ENCODE measurements at regions not wholly inside any gene's neighbourhood (a gene's known extent, or its start where the extent isn't known, plus 50 kb on each side); places are given as distances from the start of the nearest gene placed in this dataset.
"Not testable (repeated sequence)": the region's sequence is repeated elsewhere in the genome, so short reads cannot be mapped to it uniquely, and the experiment has no call there.

DNA sequence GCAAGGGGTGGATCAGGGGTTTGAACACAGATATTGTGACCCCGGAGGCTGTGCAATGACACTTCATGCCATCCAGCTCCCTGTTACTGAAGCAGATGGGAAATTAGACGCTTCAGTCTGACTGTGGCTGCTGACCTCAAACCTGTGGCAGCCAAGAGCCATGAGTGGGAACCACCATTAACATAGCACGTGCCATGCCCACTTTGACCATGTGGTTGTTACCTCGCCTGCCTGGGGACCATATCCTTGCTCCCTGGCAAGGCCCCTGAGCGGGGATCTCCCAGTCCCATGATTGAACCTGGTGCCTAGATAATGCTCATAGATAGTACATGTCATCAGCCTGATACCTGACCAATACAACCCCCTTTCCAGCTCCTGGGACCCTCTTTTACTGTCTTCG is 68.9 kb downstream of the CYP26B1 start:
- DNase-seq (ENCODE audit: low read depth in 2 of 2) = no peak

DNA sequence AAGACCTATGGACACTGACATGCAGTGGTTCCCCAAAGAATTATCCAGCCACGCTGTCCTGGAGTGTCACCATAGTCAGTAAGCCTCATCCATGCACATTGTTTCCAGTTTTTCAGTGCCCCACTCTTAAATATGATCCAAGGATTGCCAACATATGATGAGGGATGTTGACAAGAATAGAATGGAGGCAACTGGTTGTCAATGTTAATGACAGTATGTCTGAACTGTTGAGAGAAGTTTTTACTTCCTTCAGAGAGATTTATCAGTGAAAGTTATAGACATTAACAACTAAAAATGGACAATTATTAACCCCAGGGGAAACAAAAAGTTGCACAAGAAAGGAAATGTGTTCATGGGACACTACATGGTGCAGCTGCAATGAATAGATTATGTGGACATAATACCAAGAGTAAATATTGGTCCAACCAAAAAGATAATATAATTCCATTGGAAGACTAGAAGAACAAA is 69.9 kb downstream of the CYP26B1 start:
- DNase-seq (ENCODE audit: low read depth in 2 of 2) = no peak

DNA sequence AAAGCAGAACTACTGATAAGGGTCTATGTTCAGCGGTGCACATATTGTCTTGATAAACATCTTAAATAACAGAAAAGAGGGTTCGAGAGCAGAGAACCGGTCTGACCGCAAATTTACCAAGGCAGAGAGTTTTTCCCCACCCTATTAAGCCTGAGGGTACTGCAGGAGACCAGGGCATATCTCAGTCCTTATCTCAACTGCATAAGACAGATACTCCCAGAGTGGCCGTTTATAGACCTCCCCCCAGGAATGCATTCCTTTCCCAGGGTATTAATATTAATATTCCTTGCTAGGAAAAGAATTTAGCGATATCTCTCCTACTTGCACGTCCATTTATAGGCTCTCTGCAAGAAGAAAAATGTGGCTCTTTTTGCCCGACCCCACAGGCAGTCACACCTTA is 74.3 kb downstream of the CYP26B1 start:
- DNase-seq (ENCODE audit: low read depth in 2 of 2) = not testable (repeated sequence)

GRCh38 chr2:72064197-72064596 is 83.5 kb downstream of the CYP26B1 start:
- not testable (repeated sequence) for DNase-seq (ENCODE audit: low read depth in 2 of 2)

GRCh38 chr2:72062336-72062735 is 85.3 kb downstream of the CYP26B1 start:
- DNase-seq (ENCODE audit: low read depth in 2 of 2) = no peak

- DNase-seq (ENCODE audit: low read depth in 2 of 2) = no peak
Measured at GRCh38 chr2:72057308-72057707, 90.4 kb downstream of the CYP26B1 start.

GRCh38 chr2:72051971-72052505 is 95.6 kb downstream of the CYP26B1 start:
- DNase-seq (ENCODE audit: low read depth in 2 of 2) = no peak

- no peak for DNase-seq (ENCODE audit: low read depth in 2 of 2)
Measured at GRCh38 chr2:72051204-72051603, 96.5 kb downstream of the CYP26B1 start.

- no peak for DNase-seq (ENCODE audit: low read depth in 2 of 2)
Measured at GRCh38 chr2:72050734-72051133, 96.9 kb downstream of the CYP26B1 start.

DNA sequence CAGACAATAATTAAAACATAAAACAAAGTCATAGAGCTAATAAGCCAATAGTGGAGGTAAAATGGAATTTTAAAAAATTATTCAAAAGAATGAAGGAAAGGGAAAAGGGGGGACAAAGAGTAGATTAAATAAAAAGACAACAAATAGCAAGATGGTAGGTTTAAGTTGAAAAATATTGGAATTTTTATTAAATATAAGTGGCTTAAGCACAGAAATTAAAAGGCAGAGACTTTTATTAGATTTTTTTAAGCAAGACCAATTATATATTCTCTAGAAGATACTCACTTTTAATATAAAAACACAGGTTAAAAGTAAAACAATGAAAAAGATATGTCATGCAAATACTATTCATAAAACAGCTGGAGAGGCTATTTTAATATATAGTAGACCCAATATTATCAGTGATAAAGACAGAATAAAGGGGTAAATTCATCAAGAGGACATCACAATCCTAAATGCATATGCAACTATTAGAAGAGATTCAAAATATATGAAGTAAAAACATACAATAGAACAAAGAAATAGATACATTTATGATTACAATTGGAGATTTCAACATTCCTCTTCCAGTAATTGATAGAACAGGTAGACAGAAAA is 98.7 kb downstream of the CYP26B1 start:
- no peak for DNase-seq (ENCODE audit: low read depth in 2 of 2)

DNA sequence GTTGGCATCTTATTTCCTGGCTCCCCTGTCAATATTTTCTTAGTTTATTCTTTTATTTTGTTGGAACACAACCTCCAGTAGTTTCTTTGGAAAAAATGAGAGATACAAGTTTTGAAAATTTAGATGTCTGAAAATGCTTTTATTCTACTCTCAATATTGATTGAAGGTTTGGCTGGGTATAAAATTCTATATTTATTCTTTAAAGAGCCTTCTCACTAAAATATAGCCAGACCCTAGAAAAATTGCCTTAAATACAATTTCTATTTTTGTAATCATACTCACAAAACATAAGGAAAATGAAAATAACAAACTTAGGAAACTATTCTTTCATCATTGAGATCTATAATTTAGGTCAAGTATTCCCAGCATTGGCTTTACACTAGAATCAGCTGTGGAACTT is 103.7 kb downstream of the CYP26B1 start:
- DNase-seq (ENCODE audit: low read depth in 2 of 2) = no peak

DNA sequence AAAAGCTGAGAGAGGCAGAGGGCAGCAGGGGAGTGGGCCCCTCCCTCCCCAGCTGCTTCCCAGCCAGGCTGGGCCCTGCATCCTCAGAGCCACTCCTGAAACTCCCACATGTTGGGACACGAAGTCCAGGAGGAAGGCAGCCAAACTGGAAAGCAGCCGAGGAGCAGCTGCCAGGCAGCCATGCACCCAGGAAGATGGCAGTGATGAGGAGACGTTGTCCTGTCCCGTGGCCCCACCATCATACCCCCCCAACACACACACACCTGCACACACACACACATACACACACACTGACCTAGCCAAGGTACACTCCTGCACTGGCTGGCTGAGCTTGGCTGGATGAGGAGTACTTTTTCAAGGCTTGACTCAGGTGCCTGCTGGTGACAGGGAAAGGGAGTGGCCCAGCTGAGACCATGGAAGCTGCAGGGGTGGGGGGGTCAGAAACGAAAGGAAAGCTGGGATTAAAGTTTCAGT is 106.0 kb downstream of the CYP26B1 start:
- no peak for DNase-seq (ENCODE audit: low read depth in 2 of 2)

GRCh38 chr2:72040629-72041571 is 106.8 kb downstream of the CYP26B1 start:
- DNase-seq (ENCODE audit: low read depth in 2 of 2) = no peak

DNA sequence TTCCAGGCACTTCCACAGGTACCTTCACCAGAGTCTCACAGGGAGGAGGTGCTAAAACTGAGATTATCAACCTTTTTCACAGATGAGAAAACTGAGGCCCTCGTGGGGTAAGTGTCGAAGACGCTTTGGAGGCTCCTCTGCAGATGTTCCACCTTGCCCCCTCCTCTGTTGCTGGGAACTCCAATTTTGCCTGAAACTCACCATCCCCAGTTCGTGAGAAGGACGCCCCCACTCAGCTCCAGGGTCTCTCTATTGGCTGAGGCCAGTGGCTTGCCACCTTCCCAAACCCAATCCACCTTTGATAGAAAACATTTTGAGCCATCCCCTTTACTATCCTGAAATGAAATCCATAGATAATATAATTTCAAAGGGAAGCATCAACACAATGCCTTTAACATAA is 109.1 kb downstream of the CYP26B1 start:
- DNase-seq (ENCODE audit: low read depth in 2 of 2) = no peak

- no peak for DNase-seq (ENCODE audit: low read depth in 2 of 2)
Measured at GRCh38 chr2:72037261-72037666, 110.4 kb downstream of the CYP26B1 start.

DNA sequence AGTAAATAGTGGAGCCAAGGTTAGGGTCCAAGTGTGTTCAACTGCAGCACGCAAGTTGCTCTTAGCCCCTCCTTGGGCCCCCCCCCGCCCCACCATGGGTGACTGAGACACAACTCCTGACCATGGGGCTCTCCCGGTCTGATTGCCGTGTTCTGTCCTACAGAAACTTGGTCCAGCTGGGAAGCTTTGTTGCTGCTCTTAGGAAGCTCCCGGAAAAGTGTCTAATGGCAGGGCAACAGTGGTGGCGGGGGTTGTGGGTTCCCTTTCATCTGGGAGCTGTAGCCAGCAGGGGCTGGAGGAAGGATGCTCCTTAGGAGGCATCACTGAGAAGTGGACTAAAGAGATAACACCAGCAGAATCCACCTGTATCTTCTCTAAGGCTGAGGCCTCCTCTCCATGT is 111.1 kb downstream of the CYP26B1 start:
- no peak for DNase-seq (ENCODE audit: low read depth in 2 of 2)

DNA sequence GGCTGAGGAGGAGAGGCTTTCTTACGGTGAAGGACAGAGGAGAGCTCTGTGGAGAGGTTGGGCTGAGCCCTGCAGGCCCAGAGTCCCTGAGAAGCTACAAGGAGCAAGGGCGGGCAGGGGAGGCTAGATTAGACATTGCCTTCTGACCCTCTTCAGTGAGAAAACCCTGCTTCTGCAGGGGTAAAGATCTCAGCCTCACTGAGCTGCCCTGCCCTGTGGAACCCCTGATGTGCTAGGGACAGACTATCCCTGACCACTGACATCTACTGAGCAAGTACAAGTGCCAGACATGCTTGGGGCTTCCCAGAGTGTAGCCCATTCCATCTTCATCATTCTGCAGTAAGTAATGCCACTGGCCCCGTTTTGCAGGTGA is 111.5 kb downstream of the CYP26B1 start:
- no peak for DNase-seq (ENCODE audit: low read depth in 2 of 2)

GRCh38 chr2:72035518-72036172 is 112.0 kb downstream of the CYP26B1 start:
- DNase-seq (ENCODE audit: low read depth in 2 of 2) = no peak

DNA sequence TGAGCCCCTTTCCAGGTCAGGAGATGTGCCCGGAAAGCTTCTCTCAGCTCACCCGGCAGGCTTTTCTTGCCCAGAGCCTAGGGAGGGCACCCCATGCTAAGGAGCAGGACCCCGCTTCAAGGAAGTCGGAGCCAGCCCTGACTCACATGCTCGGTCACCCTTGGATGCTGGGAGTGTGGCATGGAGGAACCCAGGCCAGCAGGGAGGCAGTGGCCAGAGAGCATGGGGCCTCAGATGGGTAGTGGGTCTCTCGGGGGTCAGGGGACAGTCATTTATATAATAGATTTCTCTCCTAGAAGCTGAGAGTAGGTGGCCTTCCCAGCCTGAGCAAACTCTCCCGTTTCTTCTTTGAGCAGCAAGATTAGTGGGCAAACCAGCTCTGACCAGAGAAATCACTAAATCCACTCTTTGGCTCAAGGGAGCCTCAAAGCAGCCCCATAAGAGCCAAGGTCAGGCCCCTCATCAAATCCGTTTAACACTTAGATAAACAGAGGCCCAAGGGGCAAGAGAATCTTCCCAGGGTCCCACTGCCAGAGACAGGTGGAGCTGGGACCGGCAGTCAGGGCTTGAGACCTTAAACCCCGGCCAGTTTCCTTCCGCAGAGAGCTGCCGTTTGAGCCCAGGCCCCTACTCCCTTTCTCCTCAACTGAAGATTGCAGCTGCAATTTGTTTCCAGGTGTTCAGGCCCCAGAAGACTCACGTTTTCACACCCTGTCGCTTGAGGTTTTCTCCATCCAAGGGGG is 113.1 kb downstream of the CYP26B1 start:
- DNase-seq (ENCODE audit: low read depth in 2 of 2) = no peak

DNA sequence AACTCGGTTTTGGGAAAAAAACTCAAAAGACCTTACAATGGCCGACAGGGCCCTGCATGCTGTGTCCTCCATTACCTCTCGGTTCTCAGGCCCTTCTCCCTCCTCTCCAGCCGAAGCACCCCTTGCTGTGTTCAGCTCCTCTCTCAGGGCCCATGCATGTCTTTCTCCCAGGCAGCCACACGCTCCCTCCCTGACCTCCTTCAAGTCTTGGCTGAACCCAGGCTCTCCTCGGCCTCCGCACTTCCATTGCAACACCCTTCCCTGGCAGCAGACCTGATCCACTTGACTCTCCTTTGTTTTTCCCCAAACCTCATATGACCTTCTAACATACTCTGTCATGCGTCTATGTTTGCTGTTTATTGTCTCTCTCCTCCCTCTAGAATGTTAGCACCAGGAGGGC is 114.0 kb downstream of the CYP26B1 start:
- no peak for DNase-seq (ENCODE audit: low read depth in 2 of 2)

DNA sequence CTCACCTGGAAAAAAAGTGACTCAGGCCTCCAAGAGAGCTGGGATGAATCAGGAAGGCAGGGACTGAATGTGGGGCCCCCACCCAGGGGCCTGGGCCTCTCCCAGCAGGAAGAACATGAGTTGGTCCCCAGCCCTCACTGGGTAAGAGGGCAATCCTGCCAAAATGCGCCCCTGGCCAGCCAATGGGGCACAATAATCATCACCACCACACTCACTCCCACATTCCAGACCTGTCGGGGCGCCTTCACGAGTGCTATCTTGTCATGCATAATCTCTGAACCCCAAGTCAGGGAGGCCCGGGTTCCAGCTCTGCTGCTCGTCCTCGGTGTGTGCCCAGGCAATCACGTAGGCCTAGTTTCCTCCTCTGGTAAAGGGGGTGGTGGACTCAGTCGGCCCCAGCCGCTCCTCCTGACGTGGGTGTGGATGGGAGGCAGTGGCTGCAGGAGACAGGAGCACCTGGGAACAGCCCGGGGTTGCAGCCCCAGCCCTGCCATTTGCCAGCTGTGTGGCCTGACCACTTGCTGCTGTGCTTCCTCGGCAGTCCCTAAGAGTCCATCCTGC is 115.1 kb downstream of the CYP26B1 start:
- DNase-seq (ENCODE audit: low read depth in 2 of 2) = no peak

Data from stimulated activated CD4-positive, alpha-beta T cell treated with anti-CD3 and anti-CD28 coated beads, Interleukin-1b, Interleukin-23, amount 100 ng/mL, for 4 hours (primary cell).